ENCODE measurements at regions not wholly inside any gene's neighbourhood (a gene's known extent, or its start where the extent isn't known, plus 50 kb on each side); places are given as distances from the start of the nearest gene placed in this dataset.

DNA sequence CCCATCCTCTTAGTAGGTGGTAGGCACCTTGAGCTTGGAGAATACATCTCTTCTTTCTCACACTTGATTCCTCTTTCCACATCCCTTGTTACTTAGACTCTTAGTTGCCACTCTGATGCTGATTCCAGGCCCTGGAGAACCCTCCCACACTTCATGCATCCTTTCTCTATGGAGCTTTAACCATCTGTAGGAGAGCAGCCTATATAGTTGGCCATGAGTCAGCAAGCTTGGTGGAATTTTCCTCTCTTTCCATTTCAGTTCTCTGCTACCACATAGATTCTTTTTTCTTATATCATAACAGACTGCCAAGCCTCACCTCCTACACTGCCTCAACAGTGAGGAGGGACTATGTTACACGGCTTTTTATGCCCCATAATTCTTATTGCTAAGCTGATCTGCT is 851.6 kb upstream of the CDH2 start:
- no peak for DNase-seq

DNA sequence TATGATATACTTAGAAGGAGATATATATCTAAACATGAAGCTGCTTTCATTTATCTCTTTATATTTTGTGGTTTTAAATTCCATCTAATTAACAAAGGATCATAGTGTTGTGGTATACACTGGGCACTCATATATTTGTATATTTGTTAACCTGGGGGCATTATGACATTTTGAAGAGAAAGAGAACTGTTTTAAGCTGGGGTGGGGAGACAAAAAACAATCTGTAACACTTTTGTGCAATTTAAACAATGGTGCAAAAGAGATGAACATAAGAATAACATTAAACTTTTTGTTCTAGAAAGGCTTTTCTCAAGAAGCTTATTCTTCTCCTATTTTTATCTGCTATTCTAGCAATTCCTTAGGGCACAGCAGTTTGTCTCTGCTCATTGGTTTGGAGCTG is 842.0 kb upstream of the CDH2 start:
- no peak for DNase-seq

DNA sequence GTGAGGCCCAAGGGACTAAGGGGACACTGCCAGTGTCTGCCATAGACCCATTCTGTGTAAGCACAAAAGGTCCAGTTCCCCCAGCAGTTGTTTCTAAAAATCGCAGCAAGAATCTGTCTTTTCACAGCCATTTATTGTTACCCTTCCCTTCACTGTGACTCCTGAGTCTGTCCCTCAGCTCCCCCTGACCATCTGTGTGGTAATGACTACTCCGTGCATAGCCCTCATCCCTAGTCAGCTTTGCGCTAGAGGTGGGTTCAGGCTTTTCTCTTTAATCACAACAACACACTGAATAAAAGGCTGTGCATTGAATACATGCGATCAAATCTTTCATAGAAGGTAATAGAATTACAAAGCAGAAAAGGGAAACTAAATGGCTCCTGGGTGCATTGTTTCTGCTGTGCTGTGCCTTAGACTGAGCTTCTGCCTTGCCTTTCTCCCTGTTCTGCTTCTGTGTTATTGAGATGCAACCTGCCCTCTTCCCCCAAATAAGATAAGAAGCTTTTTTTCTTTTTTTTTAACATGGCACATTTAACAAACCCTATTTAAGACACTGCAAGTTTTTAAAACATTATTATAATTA is 836.0 kb upstream of the CDH2 start:
- DNase-seq, result no peak

DNA sequence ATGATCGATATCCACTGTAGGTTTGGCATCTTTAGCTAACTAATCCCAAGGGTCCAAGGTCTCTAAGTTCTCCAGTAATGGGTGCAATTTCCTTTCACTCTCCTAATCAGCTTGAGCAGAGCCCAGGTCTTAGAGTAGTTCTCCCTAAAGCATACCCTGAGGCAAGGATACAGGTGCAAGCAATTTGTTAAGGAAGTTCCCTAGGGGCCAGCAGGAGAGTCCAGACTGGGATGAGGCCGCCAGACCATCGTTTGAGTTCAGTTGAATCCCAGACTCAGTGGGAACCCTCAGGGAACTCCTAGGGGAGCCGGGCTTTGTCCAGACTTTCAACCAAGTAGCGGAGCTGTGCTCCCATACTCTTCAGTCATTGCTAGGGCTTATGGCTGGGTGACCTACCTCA is 835.4 kb upstream of the CDH2 start:
- DNase-seq, result no peak

DNA sequence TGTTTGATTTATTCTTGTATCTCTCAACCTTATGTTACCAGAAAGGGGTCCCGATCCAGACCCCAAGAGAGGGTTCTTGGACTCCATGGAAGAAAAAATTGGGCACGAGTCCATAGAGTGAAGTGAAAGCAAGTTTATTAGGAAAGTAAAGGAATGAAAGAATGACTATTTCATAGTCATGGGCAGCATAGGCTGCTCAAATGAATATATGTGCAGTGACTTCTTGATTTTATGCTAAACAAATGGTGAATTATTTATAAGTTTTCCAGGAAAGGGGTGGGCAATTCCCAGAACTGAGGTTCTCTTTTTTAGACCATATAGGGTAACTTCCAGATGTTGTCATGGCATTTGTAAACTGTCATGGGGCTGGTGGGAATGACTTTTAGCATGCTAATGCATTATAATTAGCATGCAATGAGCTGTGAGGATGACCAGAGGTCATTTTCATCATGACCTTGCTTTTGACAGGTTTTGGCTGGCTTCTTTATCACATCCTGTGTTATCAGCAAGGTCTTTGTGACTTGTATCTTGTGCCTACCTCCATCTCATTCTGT is 832.4 kb upstream of the CDH2 start:
- DNase-seq, result no peak

DNA sequence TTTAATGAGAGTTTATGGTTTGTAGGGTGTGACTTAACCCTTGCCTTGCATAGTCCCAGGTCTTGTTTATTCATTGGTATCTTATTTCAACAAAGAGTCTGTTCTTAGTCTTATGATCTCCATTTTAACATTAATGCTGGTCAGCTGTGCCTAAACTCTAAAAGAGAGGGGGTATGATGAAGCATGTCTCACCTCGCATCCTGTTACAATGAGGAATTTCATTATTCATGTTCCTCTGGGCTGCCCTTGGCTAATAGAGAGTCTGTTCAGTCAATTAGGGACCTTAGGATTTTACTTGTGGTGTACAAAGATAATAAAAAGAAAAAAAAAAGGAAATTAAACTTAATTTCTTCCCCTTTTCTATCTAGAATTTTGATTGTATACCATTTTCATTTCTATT is 831.9 kb upstream of the CDH2 start:
- DNase-seq, result no peak

DNA sequence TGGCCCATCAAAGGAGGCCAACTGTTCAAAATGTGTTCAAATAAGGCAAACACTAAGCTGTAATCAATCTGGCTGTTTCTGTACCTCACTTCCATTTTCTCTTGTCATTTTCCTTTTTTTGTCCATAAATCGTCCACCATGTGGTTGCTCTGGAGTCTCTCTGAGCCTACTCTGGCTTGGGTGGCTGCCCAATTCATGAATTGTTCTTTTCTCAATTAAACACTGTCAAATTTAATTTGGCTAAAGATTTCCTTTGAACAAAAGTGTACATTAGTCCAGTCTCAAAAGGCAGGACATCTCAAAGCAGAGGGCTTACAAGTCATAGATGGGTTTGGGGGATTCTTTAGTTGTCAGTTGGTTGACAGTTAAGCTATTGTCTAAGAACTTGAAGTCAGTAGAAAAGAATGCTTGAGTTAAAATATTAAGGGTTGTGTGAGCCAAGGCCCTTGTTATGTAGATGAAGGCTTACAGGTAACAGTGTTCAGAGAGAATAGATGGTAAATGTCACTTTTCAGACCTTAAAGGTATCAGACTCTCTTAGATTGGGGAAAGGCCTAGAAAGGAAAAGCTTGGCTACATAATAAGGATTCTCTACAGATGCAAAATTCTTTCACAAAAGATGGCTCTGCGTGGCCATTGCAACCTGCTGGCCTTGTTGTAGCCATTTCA is 831.2 kb upstream of the CDH2 start:
- DNase-seq, result no peak

DNA sequence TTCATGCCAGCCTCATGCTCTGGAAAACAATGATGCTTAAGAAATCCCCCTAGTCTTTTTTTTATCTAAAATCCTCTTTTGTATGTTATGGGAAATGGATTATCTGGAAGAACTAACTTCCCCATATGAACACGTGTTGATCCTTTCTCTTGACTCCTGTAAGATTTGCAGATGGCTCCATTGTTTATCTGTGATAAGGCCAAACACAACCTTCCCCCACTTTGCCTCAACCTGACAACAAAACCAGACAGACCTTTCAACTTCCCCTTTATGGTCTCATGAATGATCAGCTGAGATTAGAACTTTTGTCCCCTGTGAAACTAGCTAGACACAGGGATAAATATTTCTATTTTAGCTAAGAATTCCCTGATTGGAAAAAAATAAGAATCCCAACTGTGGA is 828.0 kb upstream of the CDH2 start:
- DNase-seq, result no peak

DNA sequence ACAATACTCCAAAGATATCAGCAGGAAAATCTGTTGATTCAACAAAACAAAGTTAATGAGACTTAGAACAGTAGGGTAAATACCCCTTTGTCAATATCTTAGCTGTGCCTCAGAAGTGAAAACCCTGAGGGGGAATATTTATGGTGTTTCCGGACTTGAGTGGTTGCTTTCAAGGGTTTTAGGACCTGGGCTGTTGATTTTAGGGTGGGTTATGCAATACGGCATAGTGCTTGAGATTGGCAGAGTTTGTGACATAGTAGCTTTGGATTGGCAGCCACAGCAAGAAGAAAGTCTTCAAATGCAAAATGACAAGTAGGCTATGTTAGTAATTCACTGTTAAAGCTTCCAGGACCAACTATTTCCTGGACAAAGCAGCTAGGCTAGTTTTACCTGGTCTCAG is 826.3 kb upstream of the CDH2 start:
- DNase-seq, result no peak

DNA sequence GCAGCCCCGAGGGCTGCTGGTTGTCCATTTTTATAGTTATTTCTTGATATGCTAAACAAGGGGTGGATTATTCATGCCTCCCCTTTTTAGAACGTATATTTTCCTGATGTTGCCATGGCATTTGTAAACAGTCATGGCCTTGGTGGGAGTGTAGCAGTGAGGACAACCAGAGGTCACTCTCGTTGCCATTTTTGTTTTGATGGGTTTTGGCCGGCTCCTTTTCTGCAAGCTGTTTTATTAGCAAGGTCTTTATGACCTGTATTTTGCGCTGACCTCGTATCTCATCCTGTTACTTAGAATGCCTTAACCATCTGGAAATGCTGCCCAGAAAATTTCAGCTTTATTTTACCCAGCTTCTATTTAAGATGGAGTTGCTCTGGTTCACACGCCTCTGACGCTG is 825.8 kb upstream of the CDH2 start:
- DNase-seq, result no peak

DNA sequence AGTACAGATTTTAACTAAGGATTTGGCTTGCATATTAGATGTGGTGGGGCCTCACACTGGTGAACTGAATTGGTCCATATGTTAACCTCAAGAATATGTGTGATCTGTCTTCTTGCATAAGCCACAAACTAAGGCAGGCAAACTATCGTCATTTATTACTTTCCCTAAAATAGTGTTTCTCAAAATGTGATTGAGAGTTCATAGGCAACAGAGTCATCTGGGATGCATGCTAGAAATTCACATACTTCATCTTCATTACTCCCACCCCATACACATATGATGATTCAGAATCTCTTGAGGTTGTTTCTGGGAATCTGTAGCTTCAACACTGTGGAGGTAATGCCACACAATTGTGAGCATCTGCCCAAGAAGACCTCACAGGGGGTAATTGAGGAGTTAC is 822.8 kb upstream of the CDH2 start:
- DNase-seq, result no peak

DNA sequence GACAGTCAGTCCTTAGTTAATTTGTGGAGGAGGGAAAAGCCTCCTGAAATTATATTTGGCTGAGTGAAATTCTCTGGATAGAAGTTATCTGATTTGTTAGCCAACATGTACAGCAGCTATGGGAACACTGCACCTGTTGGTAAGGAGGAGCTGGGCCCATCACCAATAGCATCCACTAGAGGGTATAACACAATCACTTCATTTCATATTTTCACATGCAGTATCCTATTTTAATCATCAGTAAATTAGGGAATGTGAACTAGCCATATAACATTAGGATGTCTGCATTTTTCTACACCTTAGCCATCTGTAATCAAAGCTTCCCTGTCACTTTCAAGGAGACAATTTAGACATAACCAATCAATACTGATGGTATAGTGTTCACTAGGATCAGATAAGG is 818.4 kb upstream of the CDH2 start:
- no peak for DNase-seq

DNA sequence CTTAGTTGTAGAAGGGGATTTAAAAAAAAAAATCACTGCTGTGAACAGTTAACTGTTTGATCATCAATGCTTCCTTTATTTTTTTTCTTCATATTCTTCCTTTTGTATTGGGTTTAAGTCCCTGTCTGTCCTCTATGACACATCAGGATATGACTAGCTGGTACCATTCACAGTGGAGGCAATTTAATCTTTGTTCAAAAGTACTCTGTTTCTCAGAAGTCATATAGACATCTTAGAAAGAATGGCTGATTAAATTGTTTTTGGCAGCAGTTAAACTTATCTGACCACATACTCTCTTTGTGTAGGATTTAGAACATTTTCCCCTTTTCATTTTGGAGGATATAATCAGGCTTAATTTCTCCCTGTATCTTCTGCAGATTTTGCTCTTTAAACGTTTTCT is 807.8 kb upstream of the CDH2 start:
- no peak for DNase-seq

DNA sequence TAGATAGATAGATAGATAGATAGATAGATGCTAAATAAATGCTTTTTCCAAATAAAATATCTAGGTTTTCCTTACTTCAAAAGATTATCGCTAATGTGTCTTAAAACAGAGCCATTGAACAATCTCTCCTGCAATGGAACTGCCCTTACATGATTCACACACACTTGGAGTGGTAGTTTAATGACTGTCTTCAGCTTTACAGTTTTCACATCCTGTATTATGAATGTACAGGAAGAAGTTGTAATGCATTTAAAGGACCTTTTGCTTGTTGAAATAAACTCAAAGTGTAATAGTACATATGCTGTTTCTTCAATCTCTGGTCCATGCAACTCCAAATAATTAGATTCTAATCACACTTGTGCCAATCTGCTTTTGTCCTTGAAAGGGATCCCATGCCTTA is 797.6 kb upstream of the CDH2 start:
- DNase-seq, result no peak

DNA sequence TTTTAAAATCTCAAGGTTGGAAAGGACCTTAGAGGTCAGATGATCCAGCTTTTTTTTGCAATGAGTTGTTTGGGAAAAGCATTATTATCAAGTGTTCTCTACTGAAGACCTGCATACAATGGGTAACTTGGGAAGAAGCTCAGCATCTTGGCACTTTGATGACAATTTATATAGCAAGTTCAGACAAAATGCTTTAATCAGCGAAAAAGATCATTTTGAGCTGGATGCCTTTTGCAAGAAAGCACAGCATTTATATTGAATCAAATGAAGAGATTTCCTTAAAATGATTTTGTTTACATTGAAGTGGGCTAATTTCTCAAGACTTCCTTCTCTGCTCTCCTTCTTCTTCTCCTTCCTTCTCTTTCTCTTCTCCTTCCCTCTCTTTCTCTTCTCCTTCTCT is 796.4 kb upstream of the CDH2 start:
- DNase-seq, result no peak

DNA sequence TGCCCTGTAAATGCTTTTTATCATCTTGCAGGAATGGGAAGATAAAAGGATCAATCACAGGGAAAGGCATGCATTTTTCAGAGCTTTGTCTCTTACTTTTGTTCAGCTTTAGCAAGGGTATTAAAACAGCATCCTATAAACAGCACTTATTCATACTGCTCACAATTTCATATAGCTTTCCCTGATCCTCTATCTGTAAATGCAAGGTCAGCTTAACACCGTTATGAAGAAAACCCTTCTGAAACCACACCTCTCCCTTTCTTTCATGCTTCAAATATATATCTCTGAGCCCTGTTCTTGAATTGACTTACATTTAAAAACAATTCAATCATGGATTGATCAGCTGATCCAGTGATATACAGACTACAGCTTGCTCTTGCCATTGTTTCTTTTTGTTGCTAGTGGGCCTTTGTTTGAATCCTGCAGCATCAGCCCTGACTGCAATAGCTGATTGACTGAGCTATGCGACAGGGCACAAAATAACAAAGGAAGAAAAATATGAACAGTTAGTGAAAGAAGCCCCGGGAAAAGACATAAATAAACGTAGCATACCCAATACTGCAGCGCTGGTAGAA is 795.5 kb upstream of the CDH2 start:
- DNase-seq, result no peak

DNA sequence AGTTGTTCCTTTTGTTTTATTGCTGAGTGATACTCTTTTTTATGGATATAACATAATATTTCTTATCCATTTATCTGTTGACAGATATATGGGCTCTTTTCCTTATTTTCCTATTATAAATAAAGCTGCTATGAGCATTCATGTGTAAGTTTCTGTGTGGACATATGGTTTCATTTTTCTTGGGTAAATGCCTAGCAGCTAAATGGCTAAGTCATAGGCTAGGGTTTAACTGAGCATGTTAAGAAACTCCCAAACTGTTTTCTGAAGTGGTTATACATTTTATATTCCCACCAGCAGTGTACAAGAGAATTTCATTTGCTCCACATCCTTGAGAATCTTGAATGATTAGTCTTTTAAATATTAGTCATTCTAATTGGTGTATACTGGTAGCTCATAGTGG is 786.6 kb upstream of the CDH2 start:
- no peak for DNase-seq

DNA sequence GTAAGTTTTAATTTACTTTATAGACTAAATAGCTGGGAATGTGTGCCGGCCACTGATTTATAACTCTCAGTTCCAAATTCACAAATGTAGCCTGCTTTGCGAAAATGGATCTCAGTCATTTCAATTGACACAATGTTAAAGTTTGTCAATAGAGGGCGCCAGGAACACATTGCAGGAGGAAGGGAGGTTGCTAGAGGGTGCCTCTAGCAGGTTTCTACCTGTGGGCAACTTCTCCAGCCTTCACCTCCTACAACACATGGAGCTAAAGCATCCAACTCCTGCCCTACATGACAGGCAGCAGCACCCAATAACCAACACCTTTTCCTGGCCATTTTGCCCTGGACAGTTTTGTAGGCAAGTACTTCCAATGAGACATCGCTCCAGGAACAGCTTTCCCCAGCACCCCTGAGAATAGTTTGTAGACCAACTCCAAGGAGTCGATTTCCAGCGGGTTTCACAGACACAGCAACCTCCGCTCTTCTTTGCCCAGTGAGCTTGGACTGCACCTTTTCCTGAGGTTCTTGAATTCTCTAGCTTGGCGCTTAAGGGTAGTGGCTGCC is 784.8 kb upstream of the CDH2 start:
- peak; percentile 35 to 59 (median 43) for DNase-seq

DNA sequence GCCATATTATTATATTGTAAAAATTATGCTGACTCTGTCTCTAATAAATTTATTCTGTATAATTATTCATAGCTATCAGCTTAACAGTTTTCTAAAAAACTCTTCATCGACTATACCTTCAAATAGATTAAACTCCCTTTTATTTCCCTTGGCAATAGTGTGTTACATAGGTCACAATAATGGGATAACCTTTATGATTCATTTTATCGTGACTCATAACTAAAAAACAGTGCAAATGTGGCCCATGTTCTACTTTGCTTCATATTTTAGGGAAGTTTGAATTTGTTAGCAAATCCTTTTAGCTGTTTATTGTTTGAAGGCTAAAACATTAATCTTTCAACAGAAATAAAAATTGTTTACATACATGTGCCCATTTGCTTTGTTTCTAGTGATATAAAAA is 783.2 kb upstream of the CDH2 start:
- DNase-seq, result no peak

DNA sequence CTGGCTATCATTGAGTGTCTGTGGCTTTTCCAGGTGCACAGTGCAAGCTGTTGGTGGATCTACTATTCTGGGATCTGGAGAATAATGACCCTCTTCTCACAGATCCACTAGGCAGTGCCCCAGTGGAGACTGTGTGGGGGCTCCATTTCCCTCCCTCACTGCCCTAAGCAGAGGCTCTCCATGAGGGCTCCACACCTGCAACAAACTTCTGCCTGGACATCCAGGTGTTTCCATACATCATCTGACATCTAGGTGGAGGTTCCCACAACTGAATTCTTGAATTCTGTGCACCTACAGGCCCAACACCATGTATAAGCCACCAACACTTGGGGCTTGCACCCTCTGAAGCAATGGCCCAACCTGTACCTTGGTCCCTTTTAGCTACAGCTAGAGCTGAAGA is 775.4 kb upstream of the CDH2 start:
- no peak for DNase-seq

DNA sequence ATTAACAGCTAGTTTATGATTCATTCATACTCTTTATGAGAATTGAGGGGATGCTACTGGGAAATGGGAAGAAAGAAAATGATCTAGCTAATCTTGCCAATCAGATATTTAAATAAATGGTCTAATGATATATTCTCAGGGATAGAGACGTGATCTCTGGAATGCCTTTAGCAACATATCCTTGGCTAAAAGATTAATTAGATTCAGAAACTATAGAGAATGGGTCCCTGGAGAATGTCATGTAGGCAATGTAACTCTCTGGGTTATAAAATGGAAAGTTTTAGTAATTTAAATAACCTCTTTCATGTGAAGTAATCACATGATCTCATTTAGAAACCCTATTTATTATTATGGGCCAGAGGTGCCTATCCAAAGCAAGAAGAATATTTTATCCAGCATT is 771.0 kb upstream of the CDH2 start:
- DNase-seq, result no peak

DNA sequence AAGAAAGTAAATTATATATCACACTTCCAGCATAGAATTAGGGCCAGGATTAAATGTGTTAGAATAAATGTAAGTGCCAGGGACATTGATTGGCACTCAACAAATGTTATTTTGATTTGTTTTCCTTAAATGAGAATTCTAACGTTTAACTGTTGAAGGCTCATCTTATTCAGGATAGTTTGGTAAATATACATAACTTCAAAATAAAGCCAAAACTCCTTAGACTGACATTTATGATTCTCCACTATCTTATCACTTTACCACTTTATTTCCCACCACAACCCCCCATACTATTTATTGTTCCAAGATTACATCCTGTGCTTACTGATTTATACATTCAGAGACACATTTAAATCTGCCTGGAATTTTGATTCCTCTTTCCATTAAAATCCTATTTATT is 769.5 kb upstream of the CDH2 start:
- DNase-seq, result no peak

DNA sequence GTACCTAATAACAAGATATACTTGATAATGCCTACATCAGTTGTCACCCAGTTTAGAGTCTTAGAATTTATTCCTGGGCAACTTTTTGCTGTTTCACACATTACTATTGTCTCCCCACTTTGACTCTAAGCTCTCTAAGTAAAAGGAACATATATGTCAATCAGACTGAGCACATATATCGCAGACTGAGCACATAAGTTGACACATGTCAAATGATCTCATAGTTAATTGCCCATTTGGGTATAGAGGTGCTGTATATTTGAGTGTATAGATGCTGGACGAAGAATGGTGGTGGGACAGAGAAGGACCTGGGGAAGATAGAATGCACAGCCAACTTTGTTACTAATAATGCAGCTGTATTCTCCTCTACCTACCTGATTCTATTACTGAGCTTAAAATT is 746.0 kb upstream of the CDH2 start:
- DNase-seq, result no peak

DNA sequence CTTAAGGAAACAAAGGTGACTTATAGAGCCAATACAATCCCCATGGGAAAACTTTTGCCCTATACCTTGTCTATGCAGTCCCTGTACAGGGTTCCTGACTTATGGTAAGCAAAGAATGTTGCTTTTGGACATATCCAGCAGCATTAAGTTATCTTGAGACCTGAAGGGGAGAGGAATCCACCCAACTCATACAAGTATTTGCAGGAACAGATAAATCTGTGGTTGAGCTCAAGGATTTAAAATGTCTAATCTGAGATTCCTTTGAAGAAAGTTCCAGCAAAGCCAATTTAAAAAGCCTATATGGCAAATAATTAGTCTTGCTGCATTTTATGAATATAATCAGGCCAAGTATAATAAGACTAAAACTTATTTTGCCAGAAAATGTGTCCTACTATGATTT is 739.5 kb upstream of the CDH2 start:
- no peak for DNase-seq

All from suppressor macrophage (primary cell).